HEK293 (cell line): ENCODE measurements at regions not wholly inside any gene's neighbourhood (a gene's known extent, or its start where the extent isn't known, plus 50 kb on each side); places are given as distances from the start of the nearest gene placed in this dataset.
A peak's percentile ranks its signal among the peaks of the same experiment; 100 is the strongest.

ENCODE experiments used
- CTCF ChIA-PET: fragments of 350-600 bp; formaldehyde crosslinking; extraction: SDS; loops from one replicate; lab custom pipeline; 2021; ENCODE audit warnings: antibody characterized with exemption; lab: Yijun Ruan, JAX
- POLR2A ChIA-PET: fragments of 300-600 bp; formaldehyde crosslinking; extraction: SDS; loops from one replicate; lab custom pipeline; 2020; ENCODE audit warnings: antibody characterized with exemption, inconsistent platforms; lab: Yijun Ruan, JAX
- H3K27ac ChIP-seq: fragments of 200-500 bp; sonication (Bioruptor generic); 2 replicates; pipeline ENCODE4 v1.5.1; 2014; ENCODE audit warnings: low read depth, low read length, control low read depth, inconsistent platforms; ENCODE audit errors: extremely low read depth
- H3K36me3 ChIP-seq, 2 experiments: fragments of 200-500 bp in 1 of 2; sonication (Bioruptor generic) in 1 of 2; 1 replicate in 1 of 2; 2 replicates in 1 of 2; pipeline ENCODE4 v1.5.1; 2014 to 2017; ENCODE audit warnings: inconsistent platforms in 2 of 2, low read length in 2 of 2; ENCODE audit not compliant: control insufficient read depth in 2 of 2, insufficient read depth in 1 of 2
- H3K4me1 ChIP-seq: fragments of 200-500 bp; sonication (Bioruptor generic); 2 replicates; pipeline ENCODE4 v1.5.1; 2014; ENCODE audit warnings: mild to moderate bottlenecking, low read length, inconsistent platforms; ENCODE audit not compliant: control insufficient read depth, insufficient read depth
- H3K4me3 ChIP-seq: 2 replicates; pipeline ENCODE4 v1.5.1; 2011; ENCODE audit warnings: low read depth, mild to moderate bottlenecking, control low read depth, low read length, moderate library complexity
- H3K9me3 ChIP-seq: fragments of 200-500 bp; sonication (Bioruptor generic); 2 replicates; pipeline ENCODE4 v1.5.1; 2014; ENCODE audit warnings: low read depth, low read length, inconsistent platforms; ENCODE audit not compliant: control insufficient read depth, insufficient read depth
- BCL6B ChIP-seq: fragments of 450-650 bp; formaldehyde crosslinking; IDR thresholded peaks from 2 replicates; pipeline ENCODE4 v1.5.1; 2017; ENCODE audit warnings: missing biosample characterization, missing genetic modification characterization
- GLI2 ChIP-seq: fragments of 450-650 bp; formaldehyde crosslinking; IDR thresholded peaks from 2 replicates; pipeline ENCODE4; 2017; ENCODE audit warnings: missing biosample characterization, missing genetic modification characterization, low read depth, borderline replicate concordance
- GLIS1 ChIP-seq: fragments of 450-650 bp; formaldehyde crosslinking; IDR thresholded peaks from 2 replicates; pipeline ENCODE4 v1.5.1; 2016; ENCODE audit warnings: missing biosample characterization, missing genetic modification characterization
- OSR2 ChIP-seq: fragments of 450-650 bp; formaldehyde crosslinking; IDR thresholded peaks from 2 replicates; pipeline ENCODE4 v1.5.1; 2016; ENCODE audit warnings: missing biosample characterization, missing genetic modification characterization
- PBX3 ChIP-seq: sonication (generic); formaldehyde crosslinking; IDR thresholded peaks from 2 replicates; pipeline ENCODE4 v1.8.1; 2022; ENCODE audit warnings: mild to moderate bottlenecking, moderate library complexity, missing genetic modification reagents
- PRDM6 ChIP-seq: fragments of 450-650 bp; formaldehyde crosslinking; IDR thresholded peaks from 2 replicates; pipeline ENCODE4 v1.5.1; 2017; ENCODE audit warnings: missing biosample characterization, missing genetic modification characterization
- YY2 ChIP-seq: fragments of 450-650 bp; formaldehyde crosslinking; IDR thresholded peaks from 2 replicates; pipeline ENCODE4 v1.5.1; 2016; ENCODE audit warnings: missing biosample characterization, missing genetic modification characterization
- ZFP69B ChIP-seq: fragments of 450-650 bp; formaldehyde crosslinking; IDR thresholded peaks from 2 replicates; pipeline ENCODE4 v1.5.1; 2016; ENCODE audit warnings: missing biosample characterization, missing genetic modification characterization
- ZIC2 ChIP-seq: fragments of 450-650 bp; formaldehyde crosslinking; IDR thresholded peaks from 2 replicates; pipeline ENCODE4 v1.5.1; 2016; ENCODE audit warnings: missing biosample characterization, missing genetic modification characterization
- ZNF10 ChIP-seq: fragments of 450-650 bp; formaldehyde crosslinking; IDR thresholded peaks from 2 replicates; pipeline ENCODE4 v1.5.1; 2017; ENCODE audit warnings: missing biosample characterization, missing genetic modification characterization
- ZNF155 ChIP-seq: fragments of 450-650 bp; formaldehyde crosslinking; IDR thresholded peaks from 2 replicates; pipeline ENCODE4 v1.5.1; 2016; ENCODE audit warnings: missing biosample characterization, missing genetic modification characterization
- ZNF341 ChIP-seq: fragments of 450-650 bp; formaldehyde crosslinking; IDR thresholded peaks from 2 replicates; pipeline ENCODE4; 2016; ENCODE audit warnings: low read depth, missing biosample characterization, missing genetic modification characterization
- ZNF394 ChIP-seq: fragments of 450-650 bp; formaldehyde crosslinking; IDR thresholded peaks from 2 replicates; pipeline ENCODE4 v1.5.1; 2016; ENCODE audit warnings: missing biosample characterization, missing genetic modification characterization, mild to moderate bottlenecking, moderate library complexity, borderline replicate concordance
- ZNF404 ChIP-seq: fragments of 450-650 bp; formaldehyde crosslinking; IDR thresholded peaks from 2 replicates; pipeline ENCODE4 v1.5.1; 2017; ENCODE audit warnings: missing biosample characterization, missing genetic modification characterization
- ZNF629 ChIP-seq: fragments of 450-650 bp; formaldehyde crosslinking; IDR thresholded peaks from 2 replicates; pipeline ENCODE4 v1.5.1; 2017; ENCODE audit warnings: missing biosample characterization, missing genetic modification characterization
- ZNF76 ChIP-seq: fragments of 450-650 bp; formaldehyde crosslinking; IDR thresholded peaks from 2 replicates; pipeline ENCODE4; 2016; ENCODE audit warnings: low read depth, missing biosample characterization, missing genetic modification characterization, borderline replicate concordance
- ZNF776 ChIP-seq: fragments of 450-650 bp; formaldehyde crosslinking; IDR thresholded peaks from 2 replicates; pipeline ENCODE4 v1.5.0; 2017; ENCODE audit warnings: missing biosample characterization, missing genetic modification characterization, borderline replicate concordance
- ZNF791 ChIP-seq: fragments of 450-650 bp; formaldehyde crosslinking; IDR thresholded peaks from 2 replicates; pipeline ENCODE4 v1.5.1; 2016; ENCODE audit warnings: missing biosample characterization, missing genetic modification characterization
- ZNF837 ChIP-seq: fragments of 450-650 bp; formaldehyde crosslinking; IDR thresholded peaks from 2 replicates; pipeline ENCODE4 v1.5.1; 2016; ENCODE audit warnings: missing biosample characterization, missing genetic modification characterization
- ZSCAN18 ChIP-seq: fragments of 450-650 bp; formaldehyde crosslinking; IDR thresholded peaks from 2 replicates; pipeline ENCODE4 v1.5.1; 2016; ENCODE audit warnings: missing biosample characterization, missing genetic modification characterization
- ZSCAN5A ChIP-seq: fragments of 450-650 bp; formaldehyde crosslinking; IDR thresholded peaks from 2 replicates; pipeline ENCODE4 v1.5.1; 2016; ENCODE audit warnings: missing biosample characterization, missing genetic modification characterization
- ZXDB ChIP-seq: fragments of 450-650 bp; formaldehyde crosslinking; IDR thresholded peaks from 2 replicates; pipeline ENCODE4 v1.5.1; 2016; ENCODE audit warnings: missing biosample characterization, missing genetic modification characterization
- TF ChIP-seq, protein P1 (sequence below): fragments of 450-650 bp; formaldehyde crosslinking; IDR thresholded peaks from 2 replicates; pipeline ENCODE4 v1.5.1; 2017; ENCODE audit warnings: missing biosample characterization, missing genetic modification characterization

- TF ChIP-seq ZNF76 (tag by site-specific recombination) = no peak
- TF ChIP-seq ZNF10 (tag by site-specific recombination) = no peak
Measured at GRCh38 chr6:168250250-168250649, 69.3 kb downstream of the DACT2 start (continued).

- CTCF ChIA-PET = interaction anchor here (0.6 to 1.2 kb wide), 6 partner anchors 48 to 170 kb away, joined by 3 read pairs; no protein-coding TSS in a partner anchor
Measured at GRCh38 chr6:168249746-168250145, 69.8 kb downstream of the DACT2 start.

DNA sequence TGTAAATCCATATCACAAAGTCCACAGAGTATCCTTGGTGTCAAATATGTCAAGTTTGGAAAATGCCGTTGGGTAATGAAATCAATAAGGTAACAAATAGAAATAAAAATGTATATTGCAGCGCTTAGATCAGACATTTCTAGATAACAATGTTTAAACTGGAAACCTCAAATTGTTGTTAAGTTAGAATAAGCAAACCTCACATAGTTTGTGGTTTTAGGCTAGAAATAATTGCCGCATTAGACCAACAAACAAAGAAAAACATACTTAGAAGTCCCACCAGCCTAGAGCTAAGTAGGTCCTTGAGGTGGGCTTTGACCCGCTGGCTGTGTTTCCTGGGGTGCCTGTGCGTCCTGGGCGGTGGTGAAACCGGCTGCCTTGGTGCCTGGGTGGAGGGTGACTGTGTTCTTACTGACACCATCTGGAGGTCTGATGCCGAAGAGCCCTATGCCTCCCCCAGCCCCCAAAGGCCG, 71.4 kb downstream of the DACT2 start:
- peak overlapping the region; percentile 73 for H3K27ac ChIP-seq
- H3K4me1 ChIP-seq = peaks cover 23% of the 10 kb centered on the region
- no peaks in the 10 kb centered on the region for H3K9me3 ChIP-seq
- H3K36me3 ChIP-seq = no peaks in the 10 kb centered on the region
- ChIA-PET CTCF (interaction anchor here (0.8 to 1.1 kb wide), 2 partner anchors 16 to 47 kb away, joined by 3 to 7 read pairs; no protein-coding TSS in a partner anchor), POLR2A (interaction anchor here (0.8 to 1.1 kb wide), 2 partner anchors 12 to 213 kb away, joined by 3 to 6 read pairs; no protein-coding TSS in a partner anchor)
- no peak overlapping the region for H3K4me3 ChIP-seq
- TF ChIP-seq ZXDB (peak; percentile 16; the same call in 1 of the 2 replicates), PBX3 (CRISPR knock-in tag) (no peak), BCL6B (tag by site-specific recombination) (no peak), ZNF837 (tag by site-specific recombination) (no peak), ZNF155 (tag by site-specific recombination) (no peak), PRDM6 (tag by site-specific recombination) (peak; percentile 61), ZNF404 (tag by site-specific recombination) (no peak), GLI2 (tag by site-specific recombination) (0 out of 2 replicates have a peak, but pooled peaks have one; percentile 25), GLIS1 (tag by site-specific recombination) (peak; percentile 80), ZNF791 (tag by site-specific recombination) (no peak), ZNF629 (tag by site-specific recombination) (peak; percentile 9; the same call in 1 of the 2 replicates), ZNF76 (tag by site-specific recombination) (no peak), ZSCAN18 (no peak), ZSCAN5A (tag by site-specific recombination) (no peak), ZFP69B (tag by site-specific recombination) (no peak), ZNF776 (tag by site-specific recombination) (no peak), ZNF341 (no peak), YY2 (tag by site-specific recombination) (no peak), ZIC2 (tag by site-specific recombination) (no peak)
- TF ChIP-seq, protein P1, sequence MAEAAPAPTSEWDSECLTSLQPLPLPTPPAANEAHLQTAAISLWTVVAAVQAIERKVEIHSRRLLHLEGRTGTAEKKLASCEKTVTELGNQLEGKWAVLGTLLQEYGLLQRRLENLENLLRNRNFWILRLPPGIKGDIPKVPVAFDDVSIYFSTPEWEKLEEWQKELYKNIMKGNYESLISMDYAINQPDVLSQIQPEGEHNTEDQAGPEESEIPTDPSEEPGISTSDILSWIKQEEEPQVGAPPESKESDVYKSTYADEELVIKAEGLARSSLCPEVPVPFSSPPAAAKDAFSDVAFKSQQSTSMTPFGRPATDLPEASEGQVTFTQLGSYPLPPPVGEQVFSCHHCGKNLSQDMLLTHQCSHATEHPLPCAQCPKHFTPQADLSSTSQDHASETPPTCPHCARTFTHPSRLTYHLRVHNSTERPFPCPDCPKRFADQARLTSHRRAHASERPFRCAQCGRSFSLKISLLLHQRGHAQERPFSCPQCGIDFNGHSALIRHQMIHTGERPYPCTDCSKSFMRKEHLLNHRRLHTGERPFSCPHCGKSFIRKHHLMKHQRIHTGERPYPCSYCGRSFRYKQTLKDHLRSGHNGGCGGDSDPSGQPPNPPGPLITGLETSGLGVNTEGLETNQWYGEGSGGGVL (tag by site-specific recombination) = no peak

More at GRCh38 chr6:168249746-168250145, 69.8 kb downstream of the DACT2 start:
- POLR2A ChIA-PET = interaction anchor here (1.1 kb wide), 1 partner anchor 9 kb away, joined by 3 read pairs; no protein-coding TSS in a partner anchor
- H3K4me3 ChIP-seq = no peak overlapping the region
- TF ChIP-seq OSR2 (tag by site-specific recombination) (no peak), ZNF394 (tag by site-specific recombination) (no peak), ZNF76 (tag by site-specific recombination) (no peak)
- TF ChIP-seq, all 188 proteins: peak for 0
- peaks cover 23% of the 10 kb centered on the region for H3K4me1 ChIP-seq
- H3K27ac ChIP-seq = no peak overlapping the region
- no peaks in the 10 kb centered on the region for H3K36me3 ChIP-seq
- H3K9me3 ChIP-seq = no peaks in the 10 kb centered on the region
